Stimulated activated CD4-positive, alpha-beta T cell treated with anti-CD3 and anti-CD28 coated beads, Interleukin-1b, Interleukin-23, amount 100 ng/mL, for 4 hours (primary cell): ENCODE measurements at regions not wholly inside any gene's neighbourhood (a gene's known extent, or its start where the extent isn't known, plus 50 kb on each side); places are given as distances from the start of the nearest gene placed in this dataset.
"Not testable (repeated sequence)": the region's sequence is repeated elsewhere in the genome, so short reads cannot be mapped to it uniquely, and the experiment has no call there.

Experiments used
- DNase-seq, 2 donors: peaks; one replicate each; pipeline ENCODE4 v3.0.0-alpha.2; 2020; ENCODE audit warnings: low read depth in 2 of 2

DNA sequence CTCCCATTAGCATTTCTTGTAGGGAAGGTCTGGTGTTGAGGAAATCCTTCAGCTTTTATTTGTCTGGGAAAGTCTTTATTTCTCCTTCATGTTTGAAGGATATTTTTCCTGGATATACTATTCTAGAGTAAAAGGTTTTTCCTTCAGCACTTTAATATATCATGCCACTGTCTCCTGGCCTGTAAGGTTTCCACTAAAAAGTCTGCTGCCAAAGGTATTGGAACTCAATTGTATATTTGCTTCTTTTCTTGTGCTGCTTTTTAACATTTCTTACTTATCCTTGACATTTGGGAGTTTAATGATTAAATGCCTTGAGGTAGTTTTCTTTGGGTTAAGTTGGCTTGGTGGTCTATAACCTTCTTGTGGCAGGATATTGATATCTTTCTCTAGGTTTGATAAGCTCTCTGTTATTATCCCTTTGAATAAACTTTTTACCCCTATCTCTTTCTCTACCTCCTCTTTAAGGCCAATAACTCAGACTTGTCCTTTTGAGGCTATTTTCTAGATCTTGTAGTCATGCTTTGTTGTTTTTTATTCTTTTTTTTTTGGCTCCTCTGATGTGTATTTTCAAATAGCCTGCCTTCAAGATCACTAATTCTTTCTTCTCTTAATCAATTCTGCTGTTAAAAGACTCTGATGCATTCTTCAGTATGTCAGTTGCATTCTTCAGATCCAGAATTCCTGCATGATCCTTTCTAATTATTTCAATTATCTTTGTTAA, 225.0 kb upstream of the ZNF217 start:
- DNase-seq, result no peak

- DNase-seq, result not testable (repeated sequence)
Observed at GRCh38 chr20:53817513-53817912, 223.9 kb upstream of the ZNF217 start.

DNA sequence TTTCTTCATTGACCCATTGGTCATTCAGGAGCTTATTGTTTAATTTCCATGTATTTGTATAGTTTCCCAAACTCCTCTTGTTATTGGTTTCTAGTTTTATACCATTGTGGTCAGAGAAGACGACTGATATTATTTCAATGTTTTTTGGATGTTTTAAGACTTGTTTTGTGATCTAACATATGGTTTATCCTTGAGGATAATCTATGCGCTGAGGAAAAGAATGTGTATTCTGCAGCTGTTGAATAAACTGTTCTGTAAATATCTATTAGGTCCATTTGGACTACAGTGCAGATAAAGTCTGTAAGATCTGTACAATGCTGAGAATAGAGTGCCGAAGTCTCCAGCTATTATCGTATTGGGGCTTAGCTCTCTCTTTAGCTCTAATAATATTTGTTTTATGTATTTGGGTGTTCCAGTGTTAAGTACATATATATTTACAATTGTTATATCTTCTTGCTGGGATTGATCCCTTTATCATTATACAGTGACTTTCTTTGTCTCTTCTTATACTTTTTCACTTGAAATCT, 223.3 kb upstream of the ZNF217 start:
- DNase-seq, result no peak

DNA sequence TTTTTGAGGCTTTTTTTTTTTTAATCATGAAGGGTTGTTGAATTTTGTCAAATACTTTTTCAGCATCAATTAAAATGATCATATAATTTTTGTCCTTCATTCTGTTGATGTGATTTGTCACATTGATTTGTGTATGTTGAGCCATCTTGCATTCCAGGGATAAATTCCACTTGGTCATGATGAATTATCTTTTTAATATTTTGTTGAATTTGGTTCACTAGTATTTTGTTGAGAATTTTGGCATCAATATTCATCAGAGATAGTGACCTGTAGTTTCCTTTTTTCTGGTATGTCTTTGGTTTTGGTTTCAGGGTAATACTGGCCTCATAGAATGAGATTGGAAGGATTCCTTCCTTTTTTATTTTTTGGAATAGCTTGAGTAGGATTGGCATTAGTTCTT, 221.9 kb upstream of the ZNF217 start:
- DNase-seq, result no peak

- DNase-seq, result no peak
Observed at GRCh38 chr20:53814060-53814459, 220.4 kb upstream of the ZNF217 start.

GRCh38 chr20:53813636-53814035, 220.0 kb upstream of the ZNF217 start:
- DNase-seq, result no peak

GRCh38 chr20:53811577-53811976, 217.9 kb upstream of the ZNF217 start:
- no peak for DNase-seq

DNA sequence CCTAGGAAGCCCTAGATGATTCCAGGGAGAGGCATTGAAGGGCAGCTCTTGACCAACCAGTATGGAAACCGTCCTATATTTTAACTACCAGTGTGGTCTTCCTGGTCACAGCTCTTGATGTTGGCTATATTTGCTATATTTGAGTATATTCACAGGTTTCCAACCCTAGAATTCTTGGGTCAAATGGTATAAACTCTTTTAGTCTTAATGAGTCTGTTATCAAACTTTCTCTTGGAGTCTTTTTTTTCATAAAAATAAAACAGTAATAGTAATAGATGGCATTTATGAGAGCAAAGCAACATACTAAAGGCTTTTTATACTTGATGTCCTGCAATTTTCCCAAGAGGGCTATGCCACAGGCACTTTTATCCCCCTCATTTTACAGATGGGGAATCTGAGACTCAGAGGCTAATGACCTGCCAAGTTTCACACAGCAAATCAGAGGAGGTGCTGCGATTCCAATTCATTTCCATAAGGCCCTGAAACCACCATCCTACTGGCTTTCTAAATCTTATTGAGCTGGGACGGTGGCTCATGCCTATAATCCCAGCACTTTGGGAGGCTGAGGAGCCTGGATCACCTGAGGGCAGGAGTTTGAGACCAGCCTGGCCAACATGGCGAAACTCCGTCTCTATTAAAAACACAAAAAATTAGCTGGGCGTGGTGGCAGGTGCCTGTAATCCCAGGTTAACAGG, 217.2 kb upstream of the ZNF217 start:
- no peak for DNase-seq

- no peak for DNase-seq
Observed at GRCh38 chr20:53809728-53810365, 216.2 kb upstream of the ZNF217 start.

DNA sequence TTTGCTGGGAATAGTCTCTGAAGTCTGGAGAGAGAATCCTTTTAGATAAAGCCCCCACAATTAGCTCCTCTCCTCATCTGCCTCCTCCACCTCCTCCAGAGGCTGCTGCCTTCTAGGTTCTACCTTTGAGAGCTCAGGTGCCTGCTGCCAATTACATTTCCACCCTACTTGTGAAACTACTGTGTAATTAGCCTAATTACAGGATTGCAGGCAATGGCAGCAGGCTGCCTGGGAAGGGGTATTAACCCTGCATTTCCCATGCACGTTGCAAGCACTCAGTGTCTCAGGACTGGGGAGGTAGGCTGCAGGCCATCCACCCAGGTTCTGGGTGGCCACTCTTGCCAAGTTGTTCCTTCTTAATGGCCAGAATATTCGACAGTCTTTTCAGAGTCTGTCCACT, 215.6 kb upstream of the ZNF217 start:
- no peak for DNase-seq

DNA sequence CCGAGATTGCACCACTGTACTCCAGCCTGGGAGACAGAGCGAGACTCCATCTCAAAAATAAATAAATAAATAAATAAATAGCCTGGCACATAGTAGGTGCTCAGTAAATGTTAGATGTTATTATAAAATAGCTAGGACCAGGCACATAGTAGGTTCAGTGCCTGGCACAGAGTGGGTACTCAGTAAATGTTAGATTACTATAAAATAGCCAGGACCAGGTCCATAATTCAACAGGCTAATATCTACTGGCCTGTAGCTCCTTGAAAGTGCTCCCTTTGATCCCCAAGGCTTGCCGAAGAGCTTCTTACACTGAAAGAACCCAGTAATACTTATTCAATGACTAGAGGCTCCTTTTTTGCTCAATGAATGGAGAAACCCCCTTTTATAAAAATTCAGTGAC, 215.1 kb upstream of the ZNF217 start:
- DNase-seq, result no peak

GRCh38 chr20:53808302-53808701, 214.7 kb upstream of the ZNF217 start:
- not testable (repeated sequence) for DNase-seq

- no peak for DNase-seq
Observed at GRCh38 chr20:53806683-53807401, 213.2 kb upstream of the ZNF217 start.

GRCh38 chr20:53805895-53806384, 212.3 kb upstream of the ZNF217 start:
- DNase-seq, result no peak

DNA sequence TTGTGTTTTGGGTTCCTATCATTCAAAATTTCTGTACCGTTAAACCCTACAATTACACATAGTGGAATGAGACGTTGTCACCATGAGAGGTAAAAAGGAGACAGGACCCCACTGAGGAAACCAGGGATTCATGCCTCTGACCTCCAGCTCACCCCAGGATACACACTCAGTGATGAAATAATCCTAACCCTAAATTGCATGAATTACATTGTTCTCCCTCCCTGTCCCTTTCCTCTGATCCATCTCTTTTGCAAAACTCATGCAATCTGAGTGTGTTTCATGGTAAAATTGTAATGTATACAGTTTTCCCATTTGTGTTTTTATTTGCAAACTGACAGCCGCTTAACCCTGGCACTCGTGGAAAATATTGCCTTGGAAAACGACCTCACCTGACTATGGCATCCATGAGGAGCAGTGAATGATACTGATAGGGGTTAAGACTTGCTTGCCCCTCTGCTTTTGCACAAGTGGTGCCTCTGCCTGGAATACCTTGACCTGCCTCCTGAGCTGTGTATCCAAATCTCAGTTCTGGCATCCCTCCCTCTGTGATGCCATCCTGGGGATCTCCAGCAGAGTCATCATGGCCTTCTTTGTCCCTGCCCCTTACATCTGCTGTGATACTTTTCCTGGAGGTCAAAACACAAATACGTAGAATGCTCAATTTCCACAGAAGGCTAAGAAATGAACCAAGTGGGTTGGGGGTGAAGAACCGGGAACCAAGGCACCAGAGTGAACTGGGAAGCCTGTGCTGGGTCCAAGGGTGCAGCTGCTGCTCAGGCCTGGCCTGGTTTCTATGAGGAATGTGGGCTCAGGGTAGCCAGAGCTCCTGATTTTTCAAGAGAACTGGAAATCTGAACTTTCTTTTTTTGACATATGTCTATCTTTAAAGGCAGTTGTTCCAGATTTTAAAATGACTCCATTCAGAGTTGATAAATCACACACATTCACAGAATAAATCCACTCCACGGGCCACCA, 211.6 kb upstream of the ZNF217 start:
- no peak for DNase-seq

- DNase-seq, result not testable (repeated sequence)
Observed at GRCh38 chr20:53804308-53804707, 210.7 kb upstream of the ZNF217 start.

- no peak for DNase-seq
Observed at GRCh38 chr20:53803492-53804155, 210.0 kb upstream of the ZNF217 start.

DNA sequence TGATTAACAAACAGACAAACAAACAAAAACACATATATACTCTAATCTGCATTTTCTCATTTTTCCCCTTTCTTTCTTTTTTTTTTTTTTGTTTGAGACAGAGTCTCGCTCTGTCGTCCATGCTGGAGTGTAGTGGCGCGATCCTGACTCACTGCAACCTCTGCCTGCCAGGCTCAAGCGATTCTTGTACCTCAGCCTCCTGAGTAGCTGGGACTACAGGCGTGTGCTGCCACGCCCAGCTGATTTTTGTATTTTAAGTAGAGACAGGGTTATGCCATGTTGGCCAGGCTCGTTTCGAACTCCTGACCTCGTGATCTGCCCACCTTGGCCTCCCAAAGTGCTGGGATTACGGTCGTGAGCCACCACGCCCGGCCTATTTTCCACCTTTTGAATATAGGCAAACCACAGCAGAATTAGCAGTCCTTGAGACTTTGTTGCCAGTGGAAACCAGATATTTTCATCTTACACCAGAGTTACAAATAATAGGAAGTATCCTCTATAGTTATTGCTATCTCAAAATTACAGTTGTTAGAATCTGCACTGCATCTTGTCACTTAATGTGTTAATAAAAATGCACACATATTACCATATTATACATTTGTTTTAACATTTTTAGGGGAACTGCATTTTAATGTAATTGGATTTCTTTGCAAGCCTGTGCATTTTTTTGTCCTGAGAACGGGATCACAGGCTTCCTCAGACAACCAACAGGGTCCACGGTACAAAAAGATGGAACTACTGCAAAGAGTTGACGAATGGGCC, 208.2 kb upstream of the ZNF217 start:
- no peak for DNase-seq

GRCh38 chr20:53800883-53801604, 207.4 kb upstream of the ZNF217 start:
- no peak for DNase-seq
